ENCODE measurements at regions not wholly inside any gene's neighbourhood (a gene's known extent, or its start where the extent isn't known, plus 50 kb on each side); places are given as distances from the start of the nearest gene placed in this dataset.

DNA sequence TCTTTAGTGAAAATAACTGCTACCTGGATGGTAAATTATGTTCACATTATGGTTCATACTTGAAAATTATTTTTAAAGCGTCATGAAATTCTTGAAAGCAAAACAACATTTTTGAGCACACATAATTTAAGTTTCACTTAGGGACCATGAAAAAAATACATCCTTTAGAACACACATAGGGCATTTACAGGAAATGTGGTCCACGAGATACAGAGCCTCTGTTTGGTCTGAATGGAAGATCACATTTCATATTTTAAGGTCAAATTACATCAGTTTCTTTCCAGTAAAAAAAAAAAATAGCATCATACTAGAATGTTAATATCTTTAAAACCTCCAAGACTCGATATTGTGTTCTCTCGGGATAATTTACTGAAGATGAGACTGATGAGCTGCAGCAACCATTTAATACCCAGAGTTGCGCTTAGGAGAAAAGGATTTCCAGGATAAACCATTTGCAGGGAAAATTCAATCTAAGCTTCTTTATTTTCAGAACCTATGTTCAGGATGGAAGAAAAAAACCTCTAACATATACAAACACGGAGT lies 720.7 kb downstream of the DIAPH3 start:
- Histone ChIP-seq H2AK5ac (ENCODE audit: insufficient read length, low read length) (no peak overlapping the region), H2BK120ac (ENCODE audit: low read depth, low read length, poor library complexity, severe bottlenecking) (no peak overlapping the region), H2BK12ac (ENCODE audit: insufficient read length, low read depth, low read length) (no peak overlapping the region), H4K20me1 (ENCODE audit: control insufficient read depth, insufficient read depth, insufficient read length) (no peaks in the 10 kb centered on the region), H3T11ph (ENCODE audit: low read length) (no peak overlapping the region), H3K9me3 (ENCODE audit: control insufficient read depth, low read depth, low read length) (no peaks in the 10 kb centered on the region), H3K18ac (ENCODE audit: insufficient read length, low read depth, low read length) (no peak overlapping the region), H3K27ac (ENCODE audit: insufficient read length, low read depth, low read length) (no peak overlapping the region), H3K4me1 (ENCODE audit: insufficient read depth, low read length) (peaks cover 12% of the 10 kb centered on the region), H3K23me2 (ENCODE audit: insufficient read length, low read depth, low read length, poor library complexity, severe bottlenecking) (no peaks in the 10 kb centered on the region), H2BK15ac (ENCODE audit: low read depth, low read length) (no peak overlapping the region), H3K9ac (ENCODE audit: extremely low read depth, insufficient read length, low read length) (no peak overlapping the region), H3K23ac (ENCODE audit: insufficient read length, low read depth, low read length) (no peak overlapping the region), H2BK20ac (ENCODE audit: low read depth, low read length, poor library complexity, severe bottlenecking) (no peak overlapping the region), H2BK5ac (ENCODE audit: insufficient read length, low read length) (no peak overlapping the region), H2AFZ (ENCODE audit: low read length) (no peak overlapping the region), H3K79me2 (ENCODE audit: insufficient read depth, low read length) (no peaks in the 10 kb centered on the region), H4K91ac (ENCODE audit: insufficient read length, low read depth, low read length) (no peak overlapping the region), H3K4ac (ENCODE audit: low read depth, low read length) (no peak overlapping the region), H4K5ac (ENCODE audit: insufficient read length, low read depth, low read length) (no peak overlapping the region), H3K27me3 (ENCODE audit: insufficient read depth, low read length) (no peaks in the 10 kb centered on the region), H3K79me1 (ENCODE audit: insufficient read depth, low read depth, low read length, poor library complexity, severe bottlenecking) (no peaks in the 10 kb centered on the region), H3K4me2 (ENCODE audit: insufficient read depth, insufficient read length, low read length) (no peak overlapping the region), H3K56ac (ENCODE audit: insufficient read length, low read depth, low read length) (no peak overlapping the region), H4K8ac (replicated peaks; ENCODE audit: insufficient read length, low read depth, low read length) (no peak overlapping the region), H3K14ac (ENCODE audit: insufficient read depth, low read length) (no peak overlapping the region)
- no peak for TF ChIP-seq CTCF (conservative IDR thresholded peaks at IDR 0.05)
- WGBS (ENCODE audit: extremely low coverage, insufficient read length, low lambda C conversion rate): no CpG with 5 or more reads among the region's 6 CpGs
- H3K27ac Mint-ChIP-seq: no peak overlapping the region; a peak in 1 of 7 replicates
- no peaks in the 10 kb centered on the region for H3K27me3 Mint-ChIP-seq (ENCODE audit: low read depth)
- H3K9me3 Mint-ChIP-seq: peaks cover 7 to 10% of the 10 kb centered on the region in 2 experiments
- H3K4me1 Mint-ChIP-seq: peaks cover 55 to 63% of the 10 kb centered on the region in 2 experiments
- H3K36me3 Mint-ChIP-seq (ENCODE audit: insufficient read depth in 1 of 3, low read depth in 3 of 3): peaks cover 4 to 14% (median 5%) of the 10 kb centered on the region in 3 experiments; a peak in 4 of 7 replicates
- DNase-seq: no peak
- no peak overlapping the region for H3K4me3 Mint-ChIP-seq
